GDM1 (cell line): ENCODE measurements at regions not wholly inside any gene's neighbourhood (a gene's known extent, or its start where the extent isn't known, plus 50 kb on each side); places are given as distances from the start of the nearest gene placed in this dataset.
"Not testable (repeated sequence)": the region's sequence is repeated elsewhere in the genome, so short reads cannot be mapped to it uniquely, and the experiment has no call there.

Source experiments
- DNase-seq: peaks from one replicate; lab custom pipeline; 2025; lab: John Stamatoyannopoulos, UW

GRCh38 chr14:104304451-104305351 lies 166.3 kb downstream of the KIF26A start:
- no peak for DNase-seq

- no peak for DNase-seq
These were observed 167.4 kb downstream of the KIF26A start for GRCh38 chr14:104305511-104306449.

GRCh38 chr14:104306450-104307040 lies 168.2 kb downstream of the KIF26A start:
- DNase-seq: no peak

GRCh38 chr14:104307246-104307626 lies 168.8 kb downstream of the KIF26A start:
- no peak for DNase-seq

GRCh38 chr14:104307627-104308401 lies 169.4 kb downstream of the KIF26A start:
- no peak for DNase-seq

- DNase-seq: not testable (repeated sequence)
These were observed 170.1 kb downstream of the KIF26A start for GRCh38 chr14:104308534-104308933.

- no peak for DNase-seq
These were observed 171.4 kb downstream of the KIF26A start for GRCh38 chr14:104309657-104310369.

- DNase-seq: no peak
These were observed 173.0 kb downstream of the KIF26A start for GRCh38 chr14:104311358-104311757.

GRCh38 chr14:104313674-104314073 lies 175.3 kb downstream of the KIF26A start:
- no peak for DNase-seq

GRCh38 chr14:104314251-104314941 lies 176.0 kb downstream of the KIF26A start:
- no peak for DNase-seq

- DNase-seq: no peak
These were observed 176.8 kb downstream of the KIF26A start for GRCh38 chr14:104315169-104315568.

GRCh38 chr14:104315625-104316024 lies 177.2 kb downstream of the KIF26A start:
- no peak for DNase-seq

- no peak for DNase-seq
These were observed 177.8 kb downstream of the KIF26A start for GRCh38 chr14:104316121-104316722.

- DNase-seq: no peak
These were observed 178.5 kb downstream of the KIF26A start for GRCh38 chr14:104316723-104317491.

- no peak for DNase-seq
These were observed 179.1 kb downstream of the KIF26A start for GRCh38 chr14:104317492-104317805.

- no peak for DNase-seq
These were observed 179.7 kb downstream of the KIF26A start for GRCh38 chr14:104317975-104318557.

GRCh38 chr14:104318558-104319490 lies 180.4 kb downstream of the KIF26A start:
- DNase-seq: no peak
